A549 (cell line): ENCODE measurements at regions not wholly inside any gene's neighbourhood (a gene's known extent, or its start where the extent isn't known, plus 50 kb on each side); places are given as distances from the start of the nearest gene placed in this dataset.

ENCODE experiments used
- ATAC-seq, 2 experiments: fragments of 200-7000 bp in 1 of 2; fragments of >200 bp in 1 of 2; cut with Nextera tagmentation in 1 of 2; cut with Tn5 transposase in 1 of 2; 3 replicates each; pipeline versions ENCODE4 v1.8.0 to v1.9.1; 2018 to 2020; ENCODE audit warnings: mild to moderate bottlenecking in 1 of 2, moderate library complexity in 1 of 2
- CTCF ChIA-PET: fragments of 300-600 bp; sonication (Branson Sonifier 250); formaldehyde crosslinking; extraction: SDS; loops from one replicate; lab custom pipeline; 2021; ENCODE audit warnings: antibody characterized with exemption, inconsistent platforms; lab: Yijun Ruan, JAX
- POLR2A ChIA-PET: fragments of 350-600 bp; formaldehyde crosslinking; extraction: SDS; loops from one replicate; lab custom pipeline; 2021; ENCODE audit warnings: antibody characterized with exemption, inconsistent platforms; lab: Yijun Ruan, JAX
- DNase-seq, 2 experiments: peaks; one replicate each; pipeline versions ENCODE4 v3.0.0 to v3.0.0-alpha.2; 2011 to 2016; ENCODE audit warnings: low read depth in 1 of 2, low spot score in 1 of 2
- FAIRE-seq: peaks from 2 replicates; lab custom pipeline; 2011; peaks lifted over from hg19 to GRCh38; lab: Jason Lieb, UNC
- H3K27ac ChIP-seq, 2 experiments: fragments of >200 bp; sonication (Bioruptor Twin); formaldehyde crosslinking; 3 replicates each; pipeline ENCODE4 v1.5.1; 2016 to 2017
- H3K4me1 ChIP-seq: fragments of >200 bp; sonication (Bioruptor Twin); formaldehyde crosslinking; 3 replicates; pipeline ENCODE4 v1.6.1; 2016
- H3K4me2 ChIP-seq: fragments of >200 bp; sonication (Bioruptor Twin); formaldehyde crosslinking; 3 replicates; pipeline ENCODE4 v1.6.1; 2016
- H3K4me3 ChIP-seq: fragments of >200 bp; sonication (Bioruptor Twin); formaldehyde crosslinking; 3 replicates; pipeline ENCODE4 v1.5.1; 2016
- H3K9me3 ChIP-seq: fragments of >200 bp; sonication (Bioruptor Twin); formaldehyde crosslinking; 3 replicates; pipeline ENCODE4 v1.6.1; 2016
- BCL3 ChIP-seq: fragments of >200 bp; sonication (Bioruptor Twin); formaldehyde crosslinking; IDR thresholded peaks from 3 replicates; pipeline ENCODE4 v1.6.1; 2016
- BHLHE40 ChIP-seq: IDR thresholded peaks from 2 replicates; pipeline ENCODE4 v1.6.1; 2012; ENCODE audit warnings: low read depth, low read length, inconsistent platforms
- CBX2 ChIP-seq: fragments of 200-600 bp; sonication (generic); IDR thresholded peaks from 2 replicates; pipeline ENCODE4 v1.6.1; 2016; ENCODE audit warnings: low read depth, mild to moderate bottlenecking, borderline replicate concordance
- CBX8 ChIP-seq: fragments of 200-600 bp; sonication (generic); IDR thresholded peaks from 2 replicates; pipeline ENCODE4 v1.6.1; 2016
- CEBPB ChIP-seq, 2 experiments: fragments of >200 bp in 1 of 2; sonication (Bioruptor Twin) in 1 of 2; formaldehyde crosslinking in 1 of 2; IDR thresholded peaks; 2 replicates each; pipeline ENCODE4 v1.6.1; 2012 to 2016
- CHD2 ChIP-seq: fragments of 150-350 bp; IDR thresholded peaks from 2 replicates; pipeline ENCODE4 v1.6.1; 2014; ENCODE audit warnings: low read length; ENCODE audit not compliant: partially characterized antibody
- EHMT2 ChIP-seq: fragments of 200-600 bp; sonication (generic); IDR thresholded peaks from 2 replicates; pipeline ENCODE4 v1.6.1; 2016; ENCODE audit warnings: antibody characterized with exemption, low read depth, mild to moderate bottlenecking, moderate library complexity
- ESRRA ChIP-seq: fragments of 150-350 bp; IDR thresholded peaks from 2 replicates; pipeline ENCODE4 v1.6.1; 2014; ENCODE audit warnings: mild to moderate bottlenecking, low read length, borderline replicate concordance
- FOSB ChIP-seq: fragments of 250-450 bp; sonication (Bioruptor Pico); IDR thresholded peaks from 2 replicates; pipeline ENCODE4 v1.5.0; 2020; ENCODE audit warnings: mild to moderate bottlenecking, moderate library complexity
- FOSL2 ChIP-seq, 2 experiments: fragments of 450-650 bp in 1 of 2; fragments of >200 bp in 1 of 2; sonication (Bioruptor Twin) in 1 of 2; formaldehyde crosslinking; IDR thresholded peaks; 2 replicates each; pipeline versions ENCODE4 v1.5.0 to v1.6.1; 2016 to 2020; ENCODE audit warnings: mild to moderate bottlenecking in 1 of 2, moderate library complexity in 1 of 2
- GATA3 ChIP-seq: IDR thresholded peaks from 2 replicates; pipeline ENCODE4 v1.6.1; 2012; ENCODE audit warnings: borderline replicate concordance
- HDAC2 ChIP-seq: fragments of 200-600 bp; sonication (generic); IDR thresholded peaks from 2 replicates; pipeline ENCODE4 v1.6.1; 2016
- HMGXB4 ChIP-seq: fragments of 250-450 bp; sonication (Bioruptor Pico); IDR thresholded peaks from 2 replicates; pipeline ENCODE4 v1.5.0; 2021; ENCODE audit warnings: mild to moderate bottlenecking, moderate library complexity, borderline replicate concordance
- HOXA7 ChIP-seq: fragments of 250-450 bp; sonication (Bioruptor Pico); IDR thresholded peaks from 2 replicates; pipeline ENCODE4 v1.5.0; 2020; ENCODE audit warnings: mild to moderate bottlenecking, moderate library complexity
- HOXB13 ChIP-seq: fragments of 250-450 bp; sonication (Bioruptor Pico); IDR thresholded peaks from 2 replicates; pipeline ENCODE4 v1.5.0; 2020; ENCODE audit warnings: low read depth, mild to moderate bottlenecking, moderate library complexity
- JUN ChIP-seq, 2 experiments: fragments of >200 bp; sonication (Bioruptor Twin); formaldehyde crosslinking; IDR thresholded peaks; 2 replicates in 1 of 2; 3 replicates in 1 of 2; pipeline ENCODE4 v1.6.1; 2016 to 2017
- JUNB ChIP-seq: fragments of >200 bp; sonication (Bioruptor Twin); formaldehyde crosslinking; IDR thresholded peaks from 2 replicates; pipeline ENCODE4 v1.6.1; 2016
- KDM1A ChIP-seq: fragments of 200-600 bp; sonication (generic); IDR thresholded peaks from 2 replicates; pipeline ENCODE4 v1.6.1; 2016; ENCODE audit warnings: low read depth, mild to moderate bottlenecking
- KDM5A ChIP-seq: fragments of 200-600 bp; sonication (generic); IDR thresholded peaks from 2 replicates; pipeline ENCODE4 v1.6.1; 2016; ENCODE audit warnings: antibody characterized with exemption, mild to moderate bottlenecking
- MYC ChIP-seq: IDR thresholded peaks from 2 replicates; pipeline ENCODE4 v1.6.1; 2012; ENCODE audit warnings: mild to moderate bottlenecking, inconsistent platforms, low read length, improper control_type of control experiment, borderline replicate concordance
- NFE2L2 ChIP-seq: fragments of 150-350 bp; conservative IDR thresholded peaks from 2 replicates; pipeline ENCODE4 v1.6.1; 2014; ENCODE audit warnings: low read length
- NPAS2 ChIP-seq: fragments of 250-450 bp; sonication (Bioruptor Pico); IDR thresholded peaks from 2 replicates; pipeline ENCODE4 v1.8.0; 2022; ENCODE audit warnings: mild to moderate bottlenecking, moderate library complexity, borderline replicate concordance
- NR3C1 ChIP-seq: fragments of >200 bp; sonication (Bioruptor Twin); formaldehyde crosslinking; IDR thresholded peaks from 3 replicates; pipeline ENCODE4 v1.6.1; 2017
- RAD21 ChIP-seq, 2 experiments: fragments of >200 bp in 1 of 2; sonication (Bioruptor Twin) in 1 of 2; formaldehyde crosslinking in 1 of 2; IDR thresholded peaks in 1 of 2; conservative IDR thresholded peaks in 1 of 2; 2 replicates in 1 of 2; 3 replicates in 1 of 2; pipeline ENCODE4 v1.6.1; 2012 to 2018; ENCODE audit warnings: inconsistent platforms in 1 of 2
- RARB ChIP-seq: fragments of 250-450 bp; sonication (Bioruptor Pico); IDR thresholded peaks from 2 replicates; pipeline ENCODE4 v1.8.0; 2021; ENCODE audit warnings: mild to moderate bottlenecking, moderate library complexity
- SMC3 ChIP-seq: fragments of >200 bp; sonication (Bioruptor Twin); formaldehyde crosslinking; IDR thresholded peaks from 3 replicates; pipeline ENCODE4 v1.6.1; 2018; ENCODE audit warnings: inconsistent platforms
- TFCP2L1 ChIP-seq: fragments of 250-450 bp; sonication (Bioruptor Pico); IDR thresholded peaks from 2 replicates; pipeline ENCODE4 v1.5.0; 2021; ENCODE audit warnings: mild to moderate bottlenecking
- TP53 ChIP-seq: fragments of 250-450 bp; sonication (Bioruptor Pico); IDR thresholded peaks from 2 replicates; pipeline ENCODE4 v1.5.0; 2021; ENCODE audit warnings: mild to moderate bottlenecking, moderate library complexity
- USF2 ChIP-seq: fragments of 450-650 bp; IDR thresholded peaks from 2 replicates; pipeline ENCODE4 v1.6.1; 2014; ENCODE audit warnings: antibody characterized with exemption
- ZSCAN20 ChIP-seq: fragments of 250-450 bp; sonication (Bioruptor Pico); IDR thresholded peaks from 2 replicates; pipeline ENCODE4 v1.8.0; 2022; ENCODE audit warnings: mild to moderate bottlenecking, moderate library complexity
- WGBS: methylation state at CpG from one replicate; pipeline ENCODE4 v1.1.6; 2017; ENCODE audit errors: missing lambda C conversion rate; 5-methylcytosine and 5-hydroxymethylcytosine counted together
- TF ChIP-seq, protein P1 (sequence below): IDR thresholded peaks from 2 replicates; pipeline ENCODE4 v1.6.1; 2012; ENCODE audit warnings: low read depth, borderline replicate concordance

GRCh38 chrY:19208915-19209314 is 435.4 kb upstream of the HSFY2 start:
- 39% methylated on average over 2 of the region's 2 CpGs for WGBS
- Histone ChIP-seq H3K4me3 (no peak overlapping the region), H3K9me3 (no peaks in the 10 kb centered on the region), H3K4me1 (no peaks in the 10 kb centered on the region), H3K27ac (no peak overlapping the region), H3K4me2 (no peak overlapping the region)
- ChIA-PET CTCF (no interaction called here), POLR2A (no interaction called here)
- DNase-seq = no peak
- no peak for FAIRE-seq
- no peak for TF ChIP-seq KDM1A
- TF ChIP-seq, protein P1, sequence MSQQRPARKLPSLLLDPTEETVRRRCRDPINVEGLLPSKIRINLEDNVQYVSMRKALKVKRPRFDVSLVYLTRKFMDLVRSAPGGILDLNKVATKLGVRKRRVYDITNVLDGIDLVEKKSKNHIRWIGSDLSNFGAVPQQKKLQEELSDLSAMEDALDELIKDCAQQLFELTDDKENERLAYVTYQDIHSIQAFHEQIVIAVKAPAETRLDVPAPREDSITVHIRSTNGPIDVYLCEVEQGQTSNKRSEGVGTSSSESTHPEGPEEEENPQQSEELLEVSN = no peak
- TF ChIP-seq JUNB = no peak
- TF ChIP-seq BHLHE40 = no peak
- no peak for TF ChIP-seq HMGXB4 (CRISPR knock-in tag)
- no peak for TF ChIP-seq FOSL2 (IDR thresholded peaks at IDR 0.05)
- TF ChIP-seq FOSL2 (CRISPR knock-in tag; IDR thresholded peaks at IDR 0.05) = no peak
- TF ChIP-seq FOSB (CRISPR knock-in tag) = no peak
- TF ChIP-seq GATA3 = no peak
- TF ChIP-seq CEBPB (IDR thresholded peaks at IDR 0.05) = no peak
- no peak for TF ChIP-seq NFE2L2
- TF ChIP-seq KDM5A = no peak
- TF ChIP-seq NR3C1 = no peak
- no peak for TF ChIP-seq BCL3
- no peak for TF ChIP-seq SMC3
- no peak for TF ChIP-seq RAD21 (conservative IDR thresholded peaks at IDR 0.05 in 1 of 2, IDR thresholded peaks at IDR 0.05 in 1 of 2)
- no peak for TF ChIP-seq ZSCAN20 (CRISPR knock-in tag)
- no peak for ATAC-seq

DNA sequence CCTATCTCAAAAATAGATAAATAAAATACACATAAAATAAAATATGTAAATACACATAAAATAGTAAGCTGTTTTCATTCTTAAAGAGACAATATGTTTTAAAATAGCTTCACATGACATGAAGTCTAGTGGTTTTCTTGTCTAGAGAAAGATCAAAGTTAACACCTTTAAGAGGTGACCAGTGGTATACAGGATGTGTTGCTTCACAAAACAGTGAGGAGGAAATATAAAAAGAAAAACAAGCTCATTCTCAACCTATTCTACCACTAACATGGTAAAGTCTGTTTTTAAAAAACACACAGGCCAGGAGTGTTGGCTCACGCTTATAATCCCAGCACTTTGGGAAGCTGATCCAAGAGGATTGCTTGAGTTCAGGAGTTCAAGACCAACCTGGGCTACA is 433.5 kb upstream of the HSFY2 start:
- ATAC-seq (no peak), DNase-seq (no peak), FAIRE-seq (no peak)
- ChIA-PET CTCF (no interaction called here), POLR2A (no interaction called here)
- TF ChIP-seq CBX2 (no peak), HOXB13 (CRISPR knock-in tag) (no peak), TFCP2L1 (CRISPR knock-in tag) (no peak), ESRRA (no peak), CBX8 (no peak)
- no peak overlapping the region for H3K27ac ChIP-seq
- no peaks in the 10 kb centered on the region for H3K9me3 ChIP-seq
- no peaks in the 10 kb centered on the region for H3K4me1 ChIP-seq
- no peak overlapping the region for H3K4me2 ChIP-seq
- H3K4me3 ChIP-seq = no peak overlapping the region
- 77% methylated on average over 1 of the region's 1 CpG for WGBS

DNA sequence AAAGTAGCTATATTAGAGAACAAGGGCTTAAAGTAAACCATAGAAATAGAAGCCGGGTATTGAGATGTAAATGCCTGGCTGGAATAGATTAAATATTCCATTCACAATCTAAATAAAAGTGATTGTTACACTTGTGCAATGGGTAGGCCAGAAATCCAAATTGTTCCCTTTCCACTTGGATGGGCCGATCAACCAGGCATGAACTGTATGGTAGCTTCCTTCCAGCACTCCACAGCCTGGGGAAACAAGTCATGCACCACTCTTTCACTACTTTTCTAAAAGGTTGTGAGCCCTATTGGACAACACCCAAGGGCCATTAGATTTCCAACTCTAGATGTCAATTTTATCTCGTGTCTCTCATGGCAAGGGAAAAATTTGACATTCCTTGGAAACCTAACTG is 407.3 kb upstream of the HSFY2 start:
- DNase-seq = no peak
- TF ChIP-seq MYC (no peak), SMC3 (no peak), KDM1A (no peak), ESRRA (no peak), BCL3 (no peak), BHLHE40 (no peak), RARB (CRISPR knock-in tag) (no peak), JUN (IDR thresholded peaks at IDR 0.05) (no peak), NPAS2 (CRISPR knock-in tag) (no peak), TP53 (no peak), HDAC2 (no peak), USF2 (no peak), KDM5A (no peak), EHMT2 (no peak), ZSCAN20 (CRISPR knock-in tag) (no peak), CHD2 (no peak), RAD21 (conservative IDR thresholded peaks at IDR 0.05 in 1 of 2, IDR thresholded peaks at IDR 0.05 in 1 of 2) (no peak), HOXA7 (no peak)
- H3K4me1 ChIP-seq = no peaks in the 10 kb centered on the region
- H3K9me3 ChIP-seq = no peaks in the 10 kb centered on the region
- POLR2A ChIA-PET = no interaction called here
- H3K27ac ChIP-seq = no peak overlapping the region
- no peak overlapping the region for H3K4me2 ChIP-seq
- no peak overlapping the region for H3K4me3 ChIP-seq
- WGBS = 5% methylated on average over 3 of the region's 3 CpGs
- CTCF ChIA-PET = no interaction called here
- no peak for ATAC-seq
- FAIRE-seq = no peak
